ENCODE measurements at regions not wholly inside any gene's neighbourhood (a gene's known extent, or its start where the extent isn't known, plus 50 kb on each side); places are given as distances from the start of the nearest gene placed in this dataset.

GRCh38 chr2:211055438-211055837, 499.0 kb downstream of the CPS1 start:
- Histone ChIP-seq H3K79me2 (ENCODE audit: low read length) (no peaks in the 10 kb centered on the region), H3K4me1 (ENCODE audit: low read length) (no peaks in the 10 kb centered on the region), H3K27ac (ENCODE audit: low read length) (no peak overlapping the region), H3K9me3 (ENCODE audit: low read length) (no peaks in the 10 kb centered on the region), H3K4me2 (ENCODE audit: low read depth, low read length, poor library complexity, severe bottlenecking) (no peak overlapping the region), H3K27me3 (ENCODE audit: low read length) (no peaks in the 10 kb centered on the region), H3K9ac (ENCODE audit: low read length) (no peak overlapping the region), H2AFZ (ENCODE audit: low read length) (no peak overlapping the region), H4K20me1 (ENCODE audit: insufficient read depth, low read depth, low read length) (no peaks in the 10 kb centered on the region), H3K9me2 (replicated peaks; ENCODE audit: insufficient read depth, low read length) (no peaks in the 10 kb centered on the region), H3K4me3 (ENCODE audit: low read length) (no peak overlapping the region), H3K36me3 (ENCODE audit: insufficient read depth, low read length) (no peaks in the 10 kb centered on the region)
- DNase-seq, result peak; percentile 52

- H3K4me3 ChIP-seq (ENCODE audit: low read length), result no peak overlapping the region
- no peak overlapping the region for H2AFZ ChIP-seq (ENCODE audit: low read length)
- H3K27me3 ChIP-seq (ENCODE audit: low read length), result no peaks in the 10 kb centered on the region
- no peak overlapping the region for H3K4me2 ChIP-seq (ENCODE audit: low read depth, low read length, poor library complexity, severe bottlenecking)
- H3K9me3 ChIP-seq (ENCODE audit: low read length), result no peaks in the 10 kb centered on the region
- no peak overlapping the region for H3K9ac ChIP-seq (ENCODE audit: low read length)
- no peaks in the 10 kb centered on the region for H3K9me2 ChIP-seq (replicated peaks; ENCODE audit: insufficient read depth, low read length)
- no peaks in the 10 kb centered on the region for H3K79me2 ChIP-seq (ENCODE audit: low read length)
- no peaks in the 10 kb centered on the region for H4K20me1 ChIP-seq (ENCODE audit: insufficient read depth, low read depth, low read length)
- H3K4me1 ChIP-seq (ENCODE audit: low read length), result no peaks in the 10 kb centered on the region
- no peak for DNase-seq
- no peaks in the 10 kb centered on the region for H3K36me3 ChIP-seq (ENCODE audit: insufficient read depth, low read length)
- H3K27ac ChIP-seq (ENCODE audit: low read length), result no peak overlapping the region
These were observed 505.4 kb downstream of the CPS1 start for GRCh38 chr2:211061612-211062296.

- H4K20me1 ChIP-seq (ENCODE audit: insufficient read depth, low read depth, low read length), result no peaks in the 10 kb centered on the region
- H3K4me1 ChIP-seq (ENCODE audit: low read length), result no peaks in the 10 kb centered on the region
- H3K9me3 ChIP-seq (ENCODE audit: low read length), result no peaks in the 10 kb centered on the region
- no peaks in the 10 kb centered on the region for H3K9me2 ChIP-seq (replicated peaks; ENCODE audit: insufficient read depth, low read length)
- no peak for DNase-seq
- H2AFZ ChIP-seq (ENCODE audit: low read length), result no peak overlapping the region
- H3K36me3 ChIP-seq (ENCODE audit: insufficient read depth, low read length), result no peaks in the 10 kb centered on the region
- H3K4me2 ChIP-seq (ENCODE audit: low read depth, low read length, poor library complexity, severe bottlenecking), result no peak overlapping the region
- no peak overlapping the region for H3K9ac ChIP-seq (ENCODE audit: low read length)
- H3K27ac ChIP-seq (ENCODE audit: low read length), result no peak overlapping the region
- H3K79me2 ChIP-seq (ENCODE audit: low read length), result no peaks in the 10 kb centered on the region
- H3K27me3 ChIP-seq (ENCODE audit: low read length), result no peaks in the 10 kb centered on the region
- H3K4me3 ChIP-seq (ENCODE audit: low read length), result no peak overlapping the region
These were observed 505.9 kb downstream of the CPS1 start for GRCh38 chr2:211062297-211062612.

- no peak overlapping the region for H3K27ac ChIP-seq (ENCODE audit: low read length)
- H3K79me2 ChIP-seq (ENCODE audit: low read length), result no peaks in the 10 kb centered on the region
- no peaks in the 10 kb centered on the region for H4K20me1 ChIP-seq (ENCODE audit: insufficient read depth, low read depth, low read length)
- no peaks in the 10 kb centered on the region for H3K36me3 ChIP-seq (ENCODE audit: insufficient read depth, low read length)
- H3K9me3 ChIP-seq (ENCODE audit: low read length), result no peaks in the 10 kb centered on the region
- no peaks in the 10 kb centered on the region for H3K4me1 ChIP-seq (ENCODE audit: low read length)
- H3K9me2 ChIP-seq (replicated peaks; ENCODE audit: insufficient read depth, low read length), result no peaks in the 10 kb centered on the region
- DNase-seq, result no peak
- H2AFZ ChIP-seq (ENCODE audit: low read length), result no peak overlapping the region
- no peak overlapping the region for H3K9ac ChIP-seq (ENCODE audit: low read length)
- H3K4me2 ChIP-seq (ENCODE audit: low read depth, low read length, poor library complexity, severe bottlenecking), result no peak overlapping the region
- H3K27me3 ChIP-seq (ENCODE audit: low read length), result no peaks in the 10 kb centered on the region
- no peak overlapping the region for H3K4me3 ChIP-seq (ENCODE audit: low read length)
These were observed 510.6 kb downstream of the CPS1 start for GRCh38 chr2:211067029-211067428.

- no peaks in the 10 kb centered on the region for H3K4me1 ChIP-seq (ENCODE audit: low read length)
- H3K27ac ChIP-seq (ENCODE audit: low read length), result no peak overlapping the region
- no peaks in the 10 kb centered on the region for H3K79me2 ChIP-seq (ENCODE audit: low read length)
- H3K27me3 ChIP-seq (ENCODE audit: low read length), result no peaks in the 10 kb centered on the region
- no peaks in the 10 kb centered on the region for H3K9me3 ChIP-seq (ENCODE audit: low read length)
- H2AFZ ChIP-seq (ENCODE audit: low read length), result no peak overlapping the region
- no peak overlapping the region for H3K9ac ChIP-seq (ENCODE audit: low read length)
- H3K4me3 ChIP-seq (ENCODE audit: low read length), result no peak overlapping the region
- no peaks in the 10 kb centered on the region for H4K20me1 ChIP-seq (ENCODE audit: insufficient read depth, low read depth, low read length)
- no peak overlapping the region for H3K4me2 ChIP-seq (ENCODE audit: low read depth, low read length, poor library complexity, severe bottlenecking)
- H3K36me3 ChIP-seq (ENCODE audit: insufficient read depth, low read length), result no peaks in the 10 kb centered on the region
- no peak for DNase-seq
- H3K9me2 ChIP-seq (replicated peaks; ENCODE audit: insufficient read depth, low read length), result no peaks in the 10 kb centered on the region
These were observed 511.8 kb downstream of the CPS1 start for GRCh38 chr2:211068108-211068780.

GRCh38 chr2:211070547-211070946, 514.1 kb downstream of the CPS1 start:
- Histone ChIP-seq H2AFZ (ENCODE audit: low read length) (no peak overlapping the region), H3K4me3 (ENCODE audit: low read length) (no peak overlapping the region), H3K9me2 (replicated peaks; ENCODE audit: insufficient read depth, low read length) (no peaks in the 10 kb centered on the region)

GRCh38 chr2:211077216-211077767, 520.9 kb downstream of the CPS1 start:
- DNase-seq, result peak; percentile 31
- Histone ChIP-seq H3K9me3 (ENCODE audit: low read length) (no peaks in the 10 kb centered on the region), H3K36me3 (ENCODE audit: insufficient read depth, low read length) (no peaks in the 10 kb centered on the region), H3K27me3 (ENCODE audit: low read length) (no peaks in the 10 kb centered on the region), H2AFZ (ENCODE audit: low read length) (no peak overlapping the region), H3K79me2 (ENCODE audit: low read length) (no peaks in the 10 kb centered on the region), H3K4me3 (ENCODE audit: low read length) (no peak overlapping the region), H3K4me2 (ENCODE audit: low read depth, low read length, poor library complexity, severe bottlenecking) (no peak overlapping the region), H4K20me1 (ENCODE audit: insufficient read depth, low read depth, low read length) (no peaks in the 10 kb centered on the region), H3K9ac (ENCODE audit: low read length) (no peak overlapping the region), H3K27ac (ENCODE audit: low read length) (no peak overlapping the region), H3K9me2 (replicated peaks; ENCODE audit: insufficient read depth, low read length) (no peaks in the 10 kb centered on the region), H3K4me1 (ENCODE audit: low read length) (no peaks in the 10 kb centered on the region)

More at GRCh38 chr2:211070547-211070946, 514.1 kb downstream of the CPS1 start:
- H3K79me2 ChIP-seq (ENCODE audit: low read length), result no peaks in the 10 kb centered on the region
- no peaks in the 10 kb centered on the region for H3K27me3 ChIP-seq (ENCODE audit: low read length)
- no peaks in the 10 kb centered on the region for H3K9me3 ChIP-seq (ENCODE audit: low read length)
- no peaks in the 10 kb centered on the region for H3K36me3 ChIP-seq (ENCODE audit: insufficient read depth, low read length)
- H4K20me1 ChIP-seq (ENCODE audit: insufficient read depth, low read depth, low read length), result no peaks in the 10 kb centered on the region
- no peak overlapping the region for H3K4me2 ChIP-seq (ENCODE audit: low read depth, low read length, poor library complexity, severe bottlenecking)
- no peak overlapping the region for H3K27ac ChIP-seq (ENCODE audit: low read length)
- no peak for DNase-seq
- H3K4me1 ChIP-seq (ENCODE audit: low read length), result no peaks in the 10 kb centered on the region
- H3K9ac ChIP-seq (ENCODE audit: low read length), result no peak overlapping the region

- no peaks in the 10 kb centered on the region for H3K9me2 ChIP-seq (replicated peaks; ENCODE audit: insufficient read depth, low read length)
- no peaks in the 10 kb centered on the region for H3K9me3 ChIP-seq (ENCODE audit: low read length)
- H3K27me3 ChIP-seq (ENCODE audit: low read length), result 0 out of 2 replicates have a peak, but pooled peaks cover 3% of the 10 kb centered on the region
- DNase-seq, result no peak
- H3K4me1 ChIP-seq (ENCODE audit: low read length), result no peaks in the 10 kb centered on the region
- no peaks in the 10 kb centered on the region for H4K20me1 ChIP-seq (ENCODE audit: insufficient read depth, low read depth, low read length)
- H3K4me3 ChIP-seq (ENCODE audit: low read length), result no peak overlapping the region
- H2AFZ ChIP-seq (ENCODE audit: low read length), result no peak overlapping the region
- H3K27ac ChIP-seq (ENCODE audit: low read length), result no peak overlapping the region
- H3K36me3 ChIP-seq (ENCODE audit: insufficient read depth, low read length), result no peaks in the 10 kb centered on the region
- no peak overlapping the region for H3K9ac ChIP-seq (ENCODE audit: low read length)
- H3K4me2 ChIP-seq (ENCODE audit: low read depth, low read length, poor library complexity, severe bottlenecking), result no peak overlapping the region
- no peaks in the 10 kb centered on the region for H3K79me2 ChIP-seq (ENCODE audit: low read length)
These were observed 528.0 kb downstream of the CPS1 start for GRCh38 chr2:211084352-211084751.

All from Karpas-422 (cell line).